Activated T-cell treated with anti-CD3 and anti-CD28 coated beads, Interleukin-2, amount 50 U/mL, for 24 hours (primary cell): ENCODE measurements at regions not wholly inside any gene's neighbourhood (a gene's known extent, or its start where the extent isn't known, plus 50 kb on each side); places are given as distances from the start of the nearest gene placed in this dataset.

Experiments used
- DNase-seq: peaks from one replicate; pipeline ENCODE4 v3.0.0-alpha.2; 2020
- H3K27ac Mint-ChIP-seq: 2 replicates; pipeline ENCODE4 v1.8.0; 2020; ENCODE audit warnings: mild to moderate bottlenecking, mixed read lengths
- H3K27me3 Mint-ChIP-seq: 2 replicates; pipeline ENCODE4 v1.8.0; 2020; ENCODE audit warnings: mixed read lengths
- H3K36me3 Mint-ChIP-seq: 2 replicates; pipeline ENCODE4 v1.8.0; 2020; ENCODE audit warnings: low read depth, mixed read lengths
- H3K4me1 Mint-ChIP-seq: 2 replicates; pipeline ENCODE4 v1.8.0; 2020; ENCODE audit warnings: low read depth, mixed read lengths
- H3K4me3 Mint-ChIP-seq: 2 replicates; pipeline ENCODE4 v1.8.0; 2020; ENCODE audit warnings: mild to moderate bottlenecking, moderate library complexity, mixed read lengths
- H3K9me3 Mint-ChIP-seq: 2 replicates; pipeline ENCODE4 v1.8.0; 2020; ENCODE audit warnings: mixed read lengths

DNA sequence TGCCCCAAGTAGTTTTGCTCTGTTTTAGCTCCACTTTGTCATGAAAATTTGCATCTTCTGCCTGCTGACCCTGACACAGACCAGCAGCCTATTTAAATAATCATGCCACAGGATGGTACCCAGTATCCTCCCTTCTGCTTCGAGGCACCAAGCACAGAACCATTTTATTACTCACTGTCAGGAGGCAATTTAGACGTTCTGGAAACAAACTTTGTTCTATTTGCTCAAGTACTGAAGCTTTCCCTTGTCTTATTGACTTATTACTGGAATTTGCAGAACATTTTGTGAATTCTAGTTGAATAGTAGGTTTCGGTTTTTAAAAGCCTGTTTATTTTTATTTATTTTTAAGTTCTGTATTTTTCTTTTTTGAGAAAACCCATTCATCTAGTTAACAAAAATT lies 279.6 kb upstream of the GADL1 start:
- no peaks in the 10 kb centered on the region for H3K36me3 Mint-ChIP-seq
- no peaks in the 10 kb centered on the region for H3K27me3 Mint-ChIP-seq
- peaks cover 14% of the 10 kb centered on the region for H3K4me1 Mint-ChIP-seq
- DNase-seq = no peak
- H3K9me3 Mint-ChIP-seq = peaks cover 4% of the 10 kb centered on the region
- H3K4me3 Mint-ChIP-seq = no peak overlapping the region
- H3K27ac Mint-ChIP-seq = no peak overlapping the region

DNA sequence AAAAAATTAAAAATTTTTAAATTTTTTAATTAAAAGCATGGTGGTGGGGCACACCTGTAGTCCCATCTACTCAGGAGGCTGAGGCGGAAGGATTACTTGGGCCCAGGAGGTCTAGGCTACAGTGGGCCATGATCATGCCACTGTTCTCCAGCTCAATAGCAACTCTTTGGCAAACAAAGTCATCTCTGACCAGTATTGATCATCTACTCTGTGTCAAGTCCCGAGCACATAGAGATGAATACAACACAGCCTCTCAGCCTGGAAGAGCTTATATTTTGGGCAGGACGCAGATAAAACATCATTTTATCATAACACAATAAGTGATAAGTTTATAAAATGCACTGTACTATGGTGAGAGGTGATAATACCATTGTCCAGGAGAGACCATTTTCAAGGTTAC lies 281.6 kb upstream of the GADL1 start:
- no peak overlapping the region for H3K4me3 Mint-ChIP-seq
- peaks cover 14% of the 10 kb centered on the region for H3K4me1 Mint-ChIP-seq
- no peak overlapping the region for H3K27ac Mint-ChIP-seq
- H3K27me3 Mint-ChIP-seq = no peaks in the 10 kb centered on the region
- no peaks in the 10 kb centered on the region for H3K36me3 Mint-ChIP-seq
- H3K9me3 Mint-ChIP-seq = peaks cover 4% of the 10 kb centered on the region
- no peak for DNase-seq

DNA sequence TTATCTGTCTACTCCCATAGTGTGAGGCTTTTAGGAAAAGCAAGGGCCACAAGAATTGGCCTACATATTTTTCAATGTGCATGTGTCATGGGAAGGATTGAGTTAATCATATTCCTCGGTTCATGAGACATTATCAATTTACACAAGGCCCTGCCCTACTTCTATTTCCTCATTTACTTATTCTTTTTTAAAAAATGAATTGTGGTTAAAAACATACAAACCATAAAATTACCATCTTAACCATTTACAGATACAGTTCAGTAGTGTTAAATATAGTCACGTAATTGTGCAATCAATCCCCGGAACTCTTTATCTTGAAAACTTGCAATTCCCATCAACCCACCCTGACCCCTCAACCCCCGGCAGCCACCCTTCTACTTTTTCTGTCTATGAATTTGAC lies 284.0 kb upstream of the GADL1 start:
- no peak overlapping the region for H3K4me3 Mint-ChIP-seq
- no peaks in the 10 kb centered on the region for H3K36me3 Mint-ChIP-seq
- H3K4me1 Mint-ChIP-seq = peaks cover 4% of the 10 kb centered on the region
- peaks cover 2% of the 10 kb centered on the region for H3K9me3 Mint-ChIP-seq
- H3K27ac Mint-ChIP-seq = no peak overlapping the region
- DNase-seq = no peak
- H3K27me3 Mint-ChIP-seq = no peaks in the 10 kb centered on the region

DNA sequence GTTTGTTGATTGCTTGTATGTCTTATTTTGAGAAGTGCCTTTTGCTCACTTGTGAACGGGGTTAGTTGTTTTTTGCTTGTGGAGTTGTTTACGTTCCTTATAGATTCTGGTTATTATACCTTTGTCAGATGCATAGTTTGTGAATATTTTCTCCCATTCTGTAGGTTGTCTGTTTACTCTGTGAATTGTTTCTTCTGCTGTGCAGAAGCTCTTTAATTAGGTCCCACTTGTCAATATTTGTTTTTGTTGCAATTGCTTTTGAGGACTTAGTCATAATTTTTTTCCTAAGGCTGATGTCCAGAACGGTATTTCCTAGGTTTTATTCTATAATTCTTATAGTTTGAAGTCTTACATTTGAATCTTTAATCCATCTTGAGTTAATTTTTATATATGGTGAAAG lies 285.3 kb upstream of the GADL1 start:
- Mint-ChIP-seq H3K36me3 (no peaks in the 10 kb centered on the region), H3K9me3 (peaks cover 2% of the 10 kb centered on the region), H3K27ac (no peak overlapping the region), H3K27me3 (no peaks in the 10 kb centered on the region), H3K4me3 (no peak overlapping the region), H3K4me1 (peaks cover 4% of the 10 kb centered on the region)
- DNase-seq = no peak

DNA sequence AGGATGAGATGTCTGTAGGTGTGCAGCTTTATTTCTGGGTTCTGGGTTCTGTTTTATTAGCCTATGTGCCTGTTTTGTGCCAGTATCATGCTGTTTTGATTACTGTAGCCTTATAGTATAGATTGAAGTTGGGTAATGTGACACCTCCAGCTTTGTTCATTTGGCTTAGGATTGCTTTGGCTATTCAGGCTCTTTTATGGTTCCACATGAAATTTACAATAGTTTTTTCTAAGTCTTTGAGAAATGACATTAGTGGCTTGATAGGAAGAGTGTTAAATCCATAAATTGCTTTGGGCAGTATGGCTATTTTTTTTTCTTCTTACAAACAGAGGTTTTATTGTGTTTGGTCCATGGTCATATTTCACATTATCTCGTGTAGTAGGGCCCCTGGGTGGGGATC lies 285.8 kb upstream of the GADL1 start:
- Mint-ChIP-seq H3K9me3 (no peaks in the 10 kb centered on the region), H3K36me3 (no peaks in the 10 kb centered on the region), H3K27me3 (no peaks in the 10 kb centered on the region), H3K4me1 (peaks cover 4% of the 10 kb centered on the region), H3K27ac (no peak overlapping the region), H3K4me3 (no peak overlapping the region)
- no peak for DNase-seq

DNA sequence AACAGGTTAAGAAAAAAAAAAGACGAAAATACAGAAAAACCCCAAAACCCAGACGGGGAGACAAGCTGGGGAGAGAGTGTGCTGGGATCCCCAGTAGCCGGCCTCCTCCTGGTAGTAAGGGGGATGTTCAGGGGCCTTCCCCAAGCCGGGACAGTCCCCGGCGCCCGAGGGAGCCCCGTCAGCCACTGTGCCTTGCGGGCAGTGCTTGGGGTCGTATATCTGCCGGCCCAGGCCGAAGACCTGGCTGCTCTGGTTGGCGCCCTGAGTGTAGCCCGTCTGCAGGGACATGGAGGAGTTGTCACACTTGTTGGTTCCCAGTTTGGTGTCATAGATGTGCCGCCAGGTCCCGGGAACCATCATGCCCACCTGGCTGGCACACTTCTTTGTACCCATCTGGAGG lies 287.2 kb upstream of the GADL1 start:
- Mint-ChIP-seq H3K27me3 (no peaks in the 10 kb centered on the region), H3K4me1 (peaks cover 4% of the 10 kb centered on the region), H3K36me3 (no peaks in the 10 kb centered on the region), H3K27ac (no peak overlapping the region), H3K9me3 (no peaks in the 10 kb centered on the region), H3K4me3 (no peak overlapping the region)
- DNase-seq = no peak

DNA sequence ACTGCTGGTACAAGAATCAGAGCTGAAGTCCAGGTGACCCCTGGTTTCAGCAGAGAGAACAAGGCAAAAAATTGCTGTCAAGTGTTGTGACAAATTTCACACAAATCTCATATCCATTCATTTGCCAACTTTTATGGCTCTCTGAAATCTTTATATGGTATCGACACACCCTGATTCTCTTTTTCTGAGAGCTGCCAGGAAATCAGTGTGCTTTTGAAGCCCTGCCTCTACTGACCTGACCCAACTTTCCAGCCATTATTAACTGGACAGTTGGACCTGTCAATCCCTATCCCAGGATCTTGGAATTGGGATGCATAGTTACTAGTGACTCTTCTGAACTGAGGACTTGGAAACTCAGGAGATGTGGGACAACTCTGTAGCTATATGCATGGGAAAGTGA lies 288.2 kb upstream of the GADL1 start:
- DNase-seq = no peak
- H3K27ac Mint-ChIP-seq = no peak overlapping the region
- H3K4me3 Mint-ChIP-seq = no peak overlapping the region
- no peaks in the 10 kb centered on the region for H3K9me3 Mint-ChIP-seq
- H3K27me3 Mint-ChIP-seq = no peaks in the 10 kb centered on the region
- peaks cover 5% of the 10 kb centered on the region for H3K4me1 Mint-ChIP-seq
- no peaks in the 10 kb centered on the region for H3K36me3 Mint-ChIP-seq

DNA sequence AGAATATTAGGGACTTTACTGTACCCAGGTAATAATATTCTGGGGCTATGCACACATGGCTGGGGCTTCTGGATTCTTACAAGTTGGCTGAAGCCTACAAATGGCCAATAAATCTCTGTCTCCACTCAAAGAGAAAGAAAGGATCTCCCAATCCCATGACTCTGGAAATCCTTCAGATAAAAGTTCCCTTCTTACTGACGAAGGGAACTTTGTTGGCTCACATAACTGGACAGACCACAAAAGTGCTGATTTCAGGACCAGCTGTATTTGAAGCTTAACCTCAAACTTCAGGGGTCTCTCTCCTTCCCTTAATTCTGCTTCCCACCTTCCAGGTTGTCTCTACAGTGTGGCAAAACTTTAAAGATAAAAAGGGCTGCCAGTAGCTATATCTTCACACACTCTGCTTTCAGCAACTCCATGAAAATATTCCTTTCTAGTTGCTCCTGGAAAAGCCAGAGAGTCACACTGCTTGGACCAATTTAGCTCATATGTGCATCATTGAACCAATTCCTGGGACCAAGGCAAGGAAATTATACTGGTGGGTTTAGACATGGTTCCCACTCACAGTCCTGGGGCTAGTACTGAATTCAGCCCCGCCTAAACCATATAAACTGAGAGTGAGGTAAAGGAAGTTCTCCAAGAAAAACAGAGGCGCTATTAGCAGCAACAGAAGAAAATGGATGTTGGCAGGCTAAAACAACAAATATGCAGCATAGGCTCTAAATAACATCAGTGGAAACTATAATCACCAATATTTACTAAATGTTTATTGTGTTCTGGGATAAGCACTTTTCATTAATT lies 290.0 kb upstream of the GADL1 start:
- no peaks in the 10 kb centered on the region for H3K27me3 Mint-ChIP-seq
- no peak for DNase-seq

DNA sequence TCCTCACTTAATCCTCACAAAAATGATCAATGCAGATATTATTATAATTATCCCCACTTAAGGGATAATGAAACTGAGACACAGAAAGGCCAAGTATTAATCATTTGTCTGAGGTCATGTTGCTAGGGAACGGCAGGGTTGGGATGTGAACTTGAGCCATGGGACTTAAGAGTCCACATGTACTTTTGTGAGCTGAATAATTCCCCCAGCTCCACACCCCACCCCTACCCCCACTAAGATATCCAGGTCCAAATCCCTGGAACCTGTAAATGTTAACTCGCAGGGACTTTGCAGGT lies 290.5 kb upstream of the GADL1 start:
- Mint-ChIP-seq H3K27me3 (no peaks in the 10 kb centered on the region), H3K4me1 (peaks cover 1% of the 10 kb centered on the region), H3K36me3 (no peaks in the 10 kb centered on the region), H3K27ac (no peak overlapping the region), H3K4me3 (no peak overlapping the region), H3K9me3 (no peaks in the 10 kb centered on the region)
- no peak for DNase-seq

More for the DNA sequence above, 290.0 kb upstream of the GADL1 start:
- H3K9me3 Mint-ChIP-seq = no peaks in the 10 kb centered on the region
- H3K27ac Mint-ChIP-seq = no peak overlapping the region
- H3K36me3 Mint-ChIP-seq = no peaks in the 10 kb centered on the region
- no peak overlapping the region for H3K4me3 Mint-ChIP-seq
- peaks cover 1% of the 10 kb centered on the region for H3K4me1 Mint-ChIP-seq

DNA sequence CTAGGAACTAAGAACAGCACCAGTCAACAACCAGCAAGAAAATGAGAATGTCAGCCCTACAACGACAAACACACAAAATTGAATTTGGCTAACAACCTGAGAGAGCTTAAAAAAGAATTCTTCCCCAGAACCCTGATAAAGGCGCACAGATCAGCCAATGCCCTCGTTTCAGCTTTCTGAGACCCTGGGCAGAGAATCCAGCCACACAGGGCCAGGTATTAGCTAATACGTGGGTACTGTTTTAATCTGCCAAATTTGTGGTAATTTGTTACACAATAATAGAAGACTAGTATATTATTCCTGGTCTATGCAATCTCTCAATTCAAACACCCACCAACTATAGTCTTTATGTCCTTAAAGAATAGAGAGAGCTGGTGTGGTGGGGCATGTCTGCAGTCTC lies 291.6 kb upstream of the GADL1 start:
- no peak for DNase-seq
- Mint-ChIP-seq H3K4me3 (no peak overlapping the region), H3K9me3 (no peaks in the 10 kb centered on the region)

DNA sequence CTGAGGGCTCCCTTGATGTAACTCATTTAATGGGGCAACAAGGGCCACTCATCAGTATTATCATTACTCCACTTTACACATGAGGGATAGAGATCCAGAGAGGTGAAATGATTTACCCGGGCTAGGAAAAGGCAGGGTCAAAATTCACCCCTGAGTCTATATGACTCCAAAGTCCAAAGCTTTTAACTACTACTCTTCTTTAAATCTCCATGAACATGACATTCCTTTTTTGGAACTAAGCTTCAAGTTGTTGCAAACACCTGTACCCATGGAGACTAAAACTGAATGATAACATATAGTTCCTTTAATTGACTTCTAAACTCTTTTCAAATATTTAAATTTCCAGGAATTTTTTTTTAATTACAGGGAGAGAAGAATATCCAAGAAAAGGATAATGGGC lies 292.9 kb upstream of the GADL1 start:
- Mint-ChIP-seq H3K27ac (no peak overlapping the region), H3K27me3 (no peaks in the 10 kb centered on the region), H3K9me3 (no peaks in the 10 kb centered on the region), H3K4me3 (no peak overlapping the region), H3K4me1 (peaks cover 1% of the 10 kb centered on the region), H3K36me3 (no peaks in the 10 kb centered on the region)
- no peak for DNase-seq

More for the DNA sequence above, 291.6 kb upstream of the GADL1 start:
- Mint-ChIP-seq H3K36me3 (no peaks in the 10 kb centered on the region), H3K4me1 (peaks cover 1% of the 10 kb centered on the region), H3K27me3 (no peaks in the 10 kb centered on the region), H3K27ac (no peak overlapping the region)

DNA sequence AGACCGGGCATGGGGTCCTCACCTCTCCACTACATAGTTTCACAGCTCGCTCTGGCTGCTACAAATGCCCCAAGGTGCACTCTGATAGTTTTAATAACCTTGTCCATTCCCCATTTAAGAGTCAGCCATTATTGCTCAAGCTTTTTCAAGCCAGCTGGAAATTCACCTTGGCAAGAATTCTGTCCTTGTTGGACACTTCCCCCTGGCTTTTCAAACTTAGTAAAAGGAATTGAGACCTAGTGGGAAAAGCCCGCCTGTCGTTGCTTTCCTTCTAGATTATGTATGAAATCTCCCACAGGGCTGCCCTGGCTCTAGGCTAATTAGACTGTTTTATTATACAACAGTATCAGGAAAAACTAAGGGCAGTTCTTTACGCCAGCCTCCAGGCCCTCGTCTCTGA lies 293.7 kb upstream of the GADL1 start:
- H3K27ac Mint-ChIP-seq = no peak overlapping the region

DNA sequence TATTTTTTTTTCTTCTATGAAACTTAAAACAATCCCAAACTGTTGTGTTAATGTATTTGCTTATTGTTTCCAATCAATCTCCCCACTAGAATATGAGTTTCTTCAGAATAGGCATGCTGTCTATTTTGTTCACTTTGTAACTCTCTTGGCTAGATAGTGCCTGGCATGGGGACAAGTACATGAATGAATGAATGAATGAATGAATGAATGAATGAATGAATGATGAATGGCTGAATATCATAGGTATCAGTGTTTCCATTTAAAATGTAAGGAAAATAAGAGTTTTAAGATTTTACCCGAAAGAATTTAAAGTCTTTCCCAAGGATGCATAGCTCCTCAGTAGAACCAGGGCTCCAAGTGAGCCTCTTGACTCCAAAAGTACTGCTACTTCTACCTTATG lies 294.9 kb upstream of the GADL1 start:
- H3K36me3 Mint-ChIP-seq = no peaks in the 10 kb centered on the region

More for the DNA sequence above, 293.7 kb upstream of the GADL1 start:
- Mint-ChIP-seq H3K9me3 (no peaks in the 10 kb centered on the region), H3K4me1 (peaks cover 2% of the 10 kb centered on the region), H3K36me3 (no peaks in the 10 kb centered on the region), H3K27me3 (no peaks in the 10 kb centered on the region), H3K4me3 (no peak overlapping the region)
- DNase-seq = no peak

DNA sequence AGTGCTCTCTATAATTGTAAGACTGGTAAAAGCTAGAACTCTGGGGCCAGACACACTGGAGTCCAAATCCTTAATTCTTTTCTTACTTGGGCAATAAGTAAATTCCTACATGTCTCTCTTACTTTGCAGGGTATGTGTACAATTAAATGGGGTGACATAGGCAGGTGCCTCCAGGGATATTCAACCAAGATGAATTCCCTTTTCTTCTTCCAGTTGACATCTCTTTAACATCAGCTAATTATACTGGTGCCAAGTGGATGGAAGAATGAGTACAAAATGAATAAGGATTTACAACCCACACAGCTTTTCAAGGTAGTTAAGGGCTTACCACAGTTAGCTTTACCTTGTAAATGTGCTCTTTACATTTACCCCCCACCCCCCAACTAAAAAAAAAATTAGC lies 295.5 kb upstream of the GADL1 start:
- H3K4me1 Mint-ChIP-seq = peaks cover 14% of the 10 kb centered on the region

More for the DNA sequence above, 294.9 kb upstream of the GADL1 start:
- H3K4me1 Mint-ChIP-seq = peaks cover 12% of the 10 kb centered on the region
- H3K27ac Mint-ChIP-seq = no peak overlapping the region
- H3K9me3 Mint-ChIP-seq = no peaks in the 10 kb centered on the region
- no peak for DNase-seq
- no peak overlapping the region for H3K4me3 Mint-ChIP-seq
- H3K27me3 Mint-ChIP-seq = no peaks in the 10 kb centered on the region

DNA sequence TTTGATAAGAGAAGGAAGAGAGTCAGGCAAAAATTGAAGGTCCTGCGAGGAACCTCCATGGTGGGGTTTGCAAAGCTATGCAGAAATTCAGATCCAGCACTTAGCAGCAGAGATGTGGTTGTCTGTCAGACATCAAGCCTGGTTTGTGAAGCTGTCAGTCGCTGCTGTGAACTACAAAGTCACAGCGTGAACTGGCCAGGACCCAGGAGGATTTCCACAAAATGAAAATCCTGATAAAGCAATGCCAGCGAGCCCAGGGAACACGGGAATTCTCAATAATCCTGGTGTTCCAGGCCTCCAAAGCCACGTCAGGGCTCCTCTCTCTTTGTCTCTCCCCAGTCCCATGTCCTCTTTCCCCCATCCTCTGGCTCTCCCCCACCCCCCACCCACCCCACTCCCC lies 296.9 kb upstream of the GADL1 start:
- no peak overlapping the region for H3K4me3 Mint-ChIP-seq
- H3K27me3 Mint-ChIP-seq = no peaks in the 10 kb centered on the region
- no peak overlapping the region for H3K27ac Mint-ChIP-seq
- H3K4me1 Mint-ChIP-seq = peaks cover 16% of the 10 kb centered on the region
- no peaks in the 10 kb centered on the region for H3K36me3 Mint-ChIP-seq
- no peaks in the 10 kb centered on the region for H3K9me3 Mint-ChIP-seq
- no peak for DNase-seq

More for the DNA sequence above, 295.5 kb upstream of the GADL1 start:
- H3K4me3 Mint-ChIP-seq = no peak overlapping the region
- no peak for DNase-seq
- no peaks in the 10 kb centered on the region for H3K27me3 Mint-ChIP-seq
- no peak overlapping the region for H3K27ac Mint-ChIP-seq
- H3K36me3 Mint-ChIP-seq = no peaks in the 10 kb centered on the region
- no peaks in the 10 kb centered on the region for H3K9me3 Mint-ChIP-seq

DNA sequence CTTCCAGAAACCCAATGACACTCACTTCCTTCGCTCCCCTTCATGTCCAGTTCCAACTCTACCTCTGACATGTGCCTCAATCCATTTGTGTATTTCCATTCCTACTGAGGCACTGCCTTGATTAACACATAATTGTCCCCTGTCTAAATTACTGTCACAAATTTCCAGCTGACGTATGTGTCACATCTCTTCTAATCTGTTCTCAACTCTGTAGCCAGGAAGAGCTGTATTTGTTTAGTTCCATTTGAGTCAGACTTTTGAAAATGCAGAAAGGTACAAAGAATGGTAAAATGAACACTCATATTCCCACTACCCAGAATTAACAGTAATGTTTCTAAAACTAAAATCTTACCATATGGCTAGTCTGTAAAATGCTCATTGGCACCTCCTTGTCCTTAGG lies 299.0 kb upstream of the GADL1 start:
- Mint-ChIP-seq H3K27me3 (no peaks in the 10 kb centered on the region), H3K36me3 (no peaks in the 10 kb centered on the region), H3K4me3 (no peak overlapping the region), H3K4me1 (peaks cover 15% of the 10 kb centered on the region), H3K9me3 (no peaks in the 10 kb centered on the region), H3K27ac (no peak overlapping the region)
- DNase-seq = no peak
